Gastroesophageal sphincter (tissue), 3 donors: ENCODE measurements at regions not wholly inside any gene's neighbourhood (a gene's known extent, or its start where the extent isn't known, plus 50 kb on each side); places are given as distances from the start of the nearest gene placed in this dataset.

Experiments
- CTCF ChIP-seq, 4 experiments: fragments of 200-600 bp in 2 of 4; fragments of 450-650 bp in 2 of 4; sonication (generic) in 1 of 4; IDR thresholded peaks; one replicate each; pipeline ENCODE4 v1.5.1; 2017 to 2019; ENCODE audit warnings: antibody characterized with exemption in 4 of 4, mild to moderate bottlenecking in 2 of 4, moderate library complexity in 2 of 4
- POLR2A ChIP-seq, 2 donors: fragments of 450-650 bp; IDR thresholded peaks; one replicate each; pipeline ENCODE4 v1.6.1; 2017; ENCODE audit warnings: antibody characterized with exemption in 2 of 2, mild to moderate bottlenecking in 2 of 2, moderate library complexity in 1 of 2
- POLR2AphosphoS5 ChIP-seq: sonication (generic); formaldehyde crosslinking; IDR thresholded peaks from one replicate; pipeline ENCODE4 v1.6.1; 2017; ENCODE audit warnings: antibody characterized with exemption

GRCh38 chr15:95142531-95142930 lies 911.2 kb downstream of the MCTP2 start:
- TF ChIP-seq CTCF (IDR thresholded peaks at IDR 0.05) (no peak), POLR2A (IDR thresholded peaks at IDR 0.05) (no peak), POLR2AphosphoS5 (no peak)
